Loucy (cell line): ENCODE measurements at regions not wholly inside any gene's neighbourhood (a gene's known extent, or its start where the extent isn't known, plus 50 kb on each side); places are given as distances from the start of the nearest gene placed in this dataset.

Experiments used
- H2AFZ ChIP-seq: fragments of 200-600 bp; sonication (generic); 2 replicates; pipeline ENCODE4 v1.6.0; 2016; ENCODE audit warnings: antibody characterized with exemption, mild to moderate bottlenecking, low read length, moderate library complexity
- H3F3A ChIP-seq: fragments of 200-600 bp; 2 replicates; pipeline ENCODE4 v1.6.0; 2016; ENCODE audit warnings: antibody characterized with exemption, low read depth, mild to moderate bottlenecking
- H3K27me3 ChIP-seq: fragments of 200-600 bp; sonication (generic); 2 replicates; pipeline ENCODE4 v1.6.1; 2014; ENCODE audit warnings: low read length, mild to moderate bottlenecking; ENCODE audit not compliant: insufficient read depth, poor library complexity, severe bottlenecking
- H3K36me3 ChIP-seq: fragments of 200-600 bp; sonication (generic); 2 replicates; pipeline ENCODE4 v1.6.1; 2016; ENCODE audit warnings: low read length; ENCODE audit not compliant: insufficient read depth
- H3K4me1 ChIP-seq: fragments of 200-600 bp; sonication (generic); 2 replicates; pipeline ENCODE4 v1.5.1; 2014; ENCODE audit warnings: low read length, mild to moderate bottlenecking; ENCODE audit not compliant: insufficient read depth, poor library complexity, severe bottlenecking
- H3K4me2 ChIP-seq: fragments of 200-600 bp; sonication (generic); 2 replicates; pipeline ENCODE4 v1.6.0; 2014; ENCODE audit warnings: antibody characterized with exemption, low read length, low read depth, mild to moderate bottlenecking; ENCODE audit not compliant: poor library complexity, severe bottlenecking
- H3K4me3 ChIP-seq: fragments of 200-600 bp; sonication (generic); 2 replicates; pipeline ENCODE4 v1.5.1; 2014; ENCODE audit warnings: low read length, mild to moderate bottlenecking, mixed read lengths; ENCODE audit not compliant: poor library complexity, severe bottlenecking
- H3K79me2 ChIP-seq: fragments of 200-600 bp; sonication (generic); 2 replicates; pipeline ENCODE4 v1.6.1; 2014; ENCODE audit warnings: low read length; ENCODE audit not compliant: insufficient read depth
- H3K9ac ChIP-seq: fragments of 200-600 bp; sonication (generic); 2 replicates; pipeline ENCODE4 v1.6.0; 2014; ENCODE audit warnings: mild to moderate bottlenecking, low read depth, low read length, moderate library complexity; ENCODE audit not compliant: poor library complexity, severe bottlenecking
- H3K9me2 ChIP-seq: fragments of 200-600 bp; sonication (generic); replicated peaks from 2 replicates; pipeline ENCODE4 v1.6.1; 2016; ENCODE audit warnings: low read depth, low read length, mixed read lengths
- H3K9me3 ChIP-seq: fragments of 200-600 bp; sonication (generic); 2 replicates; pipeline ENCODE4 v1.6.1; 2014; ENCODE audit warnings: mild to moderate bottlenecking, antibody characterized with exemption, low read length, low read depth; ENCODE audit not compliant: insufficient read depth
- H4K20me1 ChIP-seq: fragments of 200-600 bp; sonication (generic); 2 replicates; pipeline ENCODE4 v1.6.0; 2014; ENCODE audit warnings: antibody characterized with exemption, low read length, mild to moderate bottlenecking; ENCODE audit not compliant: insufficient read depth, poor library complexity, severe bottlenecking
- EZH2phosphoT487 ChIP-seq: fragments of 200-600 bp; IDR thresholded peaks from 2 replicates; pipeline ENCODE4 v1.6.1; 2018; ENCODE audit warnings: antibody characterized with exemption, mild to moderate bottlenecking, moderate library complexity, borderline replicate concordance
- TF ChIP-seq, protein P1 (sequence below): fragments of 200-600 bp; sonication (generic); conservative IDR thresholded peaks from 2 replicates; pipeline ENCODE4 v1.5.1; 2014; ENCODE audit warnings: mild to moderate bottlenecking, antibody characterized with exemption, low read length

DNA sequence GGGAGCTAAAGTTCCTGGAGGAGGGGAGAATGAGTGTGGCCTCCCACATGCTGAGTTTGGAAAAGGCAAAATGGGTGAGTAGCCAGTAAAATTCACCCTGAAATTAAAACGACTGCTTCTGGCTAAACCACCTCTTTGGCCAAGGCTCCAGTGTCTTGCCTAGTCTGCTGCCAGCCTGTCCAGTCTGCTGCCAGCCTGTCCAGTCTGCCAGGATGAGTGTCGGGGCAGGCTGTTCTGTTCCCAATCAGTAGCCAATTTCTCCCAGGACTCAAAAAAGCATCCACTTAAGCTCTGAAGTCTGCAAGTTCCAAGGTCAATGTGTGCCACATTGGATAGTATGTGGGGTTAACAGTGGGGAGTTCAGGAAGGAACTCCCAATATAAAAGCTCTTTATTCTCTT lies 134.6 kb upstream of the KLHL29 start:
- H3K36me3 ChIP-seq = no peaks in the 10 kb centered on the region
- no peak overlapping the region for H2AFZ ChIP-seq
- H3K79me2 ChIP-seq = no peaks in the 10 kb centered on the region
- no peak overlapping the region for H3K9ac ChIP-seq
- TF ChIP-seq, protein P1, sequence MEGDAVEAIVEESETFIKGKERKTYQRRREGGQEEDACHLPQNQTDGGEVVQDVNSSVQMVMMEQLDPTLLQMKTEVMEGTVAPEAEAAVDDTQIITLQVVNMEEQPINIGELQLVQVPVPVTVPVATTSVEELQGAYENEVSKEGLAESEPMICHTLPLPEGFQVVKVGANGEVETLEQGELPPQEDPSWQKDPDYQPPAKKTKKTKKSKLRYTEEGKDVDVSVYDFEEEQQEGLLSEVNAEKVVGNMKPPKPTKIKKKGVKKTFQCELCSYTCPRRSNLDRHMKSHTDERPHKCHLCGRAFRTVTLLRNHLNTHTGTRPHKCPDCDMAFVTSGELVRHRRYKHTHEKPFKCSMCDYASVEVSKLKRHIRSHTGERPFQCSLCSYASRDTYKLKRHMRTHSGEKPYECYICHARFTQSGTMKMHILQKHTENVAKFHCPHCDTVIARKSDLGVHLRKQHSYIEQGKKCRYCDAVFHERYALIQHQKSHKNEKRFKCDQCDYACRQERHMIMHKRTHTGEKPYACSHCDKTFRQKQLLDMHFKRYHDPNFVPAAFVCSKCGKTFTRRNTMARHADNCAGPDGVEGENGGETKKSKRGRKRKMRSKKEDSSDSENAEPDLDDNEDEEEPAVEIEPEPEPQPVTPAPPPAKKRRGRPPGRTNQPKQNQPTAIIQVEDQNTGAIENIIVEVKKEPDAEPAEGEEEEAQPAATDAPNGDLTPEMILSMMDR = no peak
- TF ChIP-seq EZH2phosphoT487 = no peak
- no peaks in the 10 kb centered on the region for H3K4me1 ChIP-seq
- H3K9me3 ChIP-seq = no peaks in the 10 kb centered on the region
- no peaks in the 10 kb centered on the region for H3K27me3 ChIP-seq
- no peaks in the 10 kb centered on the region for H4K20me1 ChIP-seq
- no peaks in the 10 kb centered on the region for H3K9me2 ChIP-seq
- H3F3A ChIP-seq = no peaks in the 10 kb centered on the region
- no peak overlapping the region for H3K4me3 ChIP-seq
- no peak overlapping the region for H3K4me2 ChIP-seq

DNA sequence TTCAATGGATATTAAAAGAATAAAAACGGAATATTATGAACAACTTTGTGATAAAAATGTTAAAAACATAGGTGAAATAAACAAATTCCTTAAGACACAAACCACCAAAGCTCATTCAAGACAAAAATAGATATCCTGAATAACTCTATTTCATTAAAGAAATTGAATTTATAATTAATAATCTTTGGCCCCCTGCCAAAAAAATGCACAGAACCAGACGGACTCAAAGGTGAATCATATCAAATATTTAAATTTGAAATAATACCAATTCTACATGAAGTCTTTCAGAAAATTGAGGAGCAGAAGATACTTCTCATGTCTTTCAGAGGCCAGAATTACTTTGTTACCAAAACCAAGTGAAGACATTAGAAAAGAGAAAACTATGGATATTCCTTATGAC lies 128.3 kb upstream of the KLHL29 start:
- Histone ChIP-seq H3K79me2 (no peaks in the 10 kb centered on the region), H3K4me2 (no peak overlapping the region), H3K27me3 (no peaks in the 10 kb centered on the region), H3K36me3 (no peaks in the 10 kb centered on the region), H3K9me2 (no peaks in the 10 kb centered on the region), H3K4me1 (no peaks in the 10 kb centered on the region), H3F3A (no peaks in the 10 kb centered on the region), H3K9me3 (no peaks in the 10 kb centered on the region), H3K9ac (no peak overlapping the region), H4K20me1 (no peaks in the 10 kb centered on the region), H2AFZ (no peak overlapping the region), H3K4me3 (no peak overlapping the region)
- TF ChIP-seq, protein P1 = no peak
- TF ChIP-seq EZH2phosphoT487 = no peak

DNA sequence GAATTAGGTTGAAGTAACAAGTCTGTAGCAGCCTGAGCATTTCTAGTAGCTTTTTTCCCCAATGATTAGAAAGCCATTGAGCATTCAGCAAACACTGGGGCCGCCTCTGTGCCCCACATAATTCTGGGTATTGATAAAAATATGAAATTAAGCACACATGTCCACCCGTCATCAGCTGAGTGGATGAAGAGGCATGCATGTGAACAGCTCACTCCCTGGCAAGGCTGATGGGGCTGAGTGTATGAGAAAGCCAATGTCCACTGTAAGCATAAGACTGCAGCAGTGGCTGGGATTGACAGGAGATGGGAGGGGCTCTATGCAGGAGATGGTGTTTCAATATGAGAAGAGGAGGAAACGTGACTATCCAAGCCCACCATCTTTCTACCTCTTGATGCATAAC lies 124.4 kb upstream of the KLHL29 start:
- Histone ChIP-seq H3K9ac (no peak overlapping the region), H3K4me2 (no peak overlapping the region), H2AFZ (no peak overlapping the region), H3K9me3 (no peaks in the 10 kb centered on the region), H3F3A (no peaks in the 10 kb centered on the region), H3K79me2 (no peaks in the 10 kb centered on the region), H3K4me1 (no peaks in the 10 kb centered on the region), H3K36me3 (no peaks in the 10 kb centered on the region), H3K9me2 (no peaks in the 10 kb centered on the region), H3K4me3 (no peak overlapping the region), H3K27me3 (no peaks in the 10 kb centered on the region), H4K20me1 (no peaks in the 10 kb centered on the region)
- TF ChIP-seq, protein P1 = no peak
- no peak for TF ChIP-seq EZH2phosphoT487
